Suprapubic skin (tissue), 4 donors: ENCODE measurements at regions not wholly inside any gene's neighbourhood (a gene's known extent, or its start where the extent isn't known, plus 50 kb on each side); places are given as distances from the start of the nearest gene placed in this dataset.

Experiments used
- DNase-seq, 2 donors: peaks; one replicate each; pipeline ENCODE4 v3.0.0-alpha.2; 2019; ENCODE audit warnings: low spot score in 2 of 2
- H3K27ac ChIP-seq: fragments of 200-600 bp; sonication (generic); one replicate; pipeline ENCODE4 v1.5.1; 2019
- H3K27me3 ChIP-seq: fragments of 200-600 bp; sonication (generic); one replicate; pipeline ENCODE4 v1.5.1; 2019
- H3K36me3 ChIP-seq: fragments of 200-600 bp; sonication (generic); one replicate; pipeline ENCODE4 v1.5.1; 2019
- H3K4me1 ChIP-seq: fragments of 200-600 bp; sonication (generic); one replicate; pipeline ENCODE4 v1.5.1; 2019
- H3K4me3 ChIP-seq: fragments of 200-600 bp; sonication (generic); one replicate; pipeline ENCODE4 v1.5.1; 2019; ENCODE audit warnings: mild to moderate bottlenecking
- H3K9me3 ChIP-seq: fragments of 200-600 bp; sonication (generic); one replicate; pipeline ENCODE4 v1.5.1; 2019
- EP300 ChIP-seq: sonication (generic); formaldehyde crosslinking; IDR thresholded peaks from one replicate; pipeline ENCODE4 v1.6.1; 2017; ENCODE audit warnings: antibody characterized with exemption
- POLR2A ChIP-seq, 2 donors: fragments of 450-650 bp; IDR thresholded peaks; one replicate each; pipeline ENCODE4 v1.6.1; 2017; ENCODE audit warnings: antibody characterized with exemption in 2 of 2, mild to moderate bottlenecking in 2 of 2, moderate library complexity in 2 of 2
- POLR2AphosphoS5 ChIP-seq, 3 donors: sonication (generic); formaldehyde crosslinking; IDR thresholded peaks; one replicate each; pipeline ENCODE4 v1.6.1; 2017; ENCODE audit warnings: antibody characterized with exemption in 3 of 3
- WGBS: methylation state at CpG from one replicate; pipeline ENCODE4 v1.1.5; 2018; 5-methylcytosine and 5-hydroxymethylcytosine counted together
- TF ChIP-seq, protein P1 (sequence below), 2 donors: fragments of 200-600 bp in 1 of 2; fragments of 450-650 bp in 1 of 2; sonication (generic) in 1 of 2; IDR thresholded peaks; one replicate each; pipeline ENCODE4 v1.5.1; 2016 to 2019; ENCODE audit warnings: antibody characterized with exemption in 2 of 2, mild to moderate bottlenecking in 1 of 2, moderate library complexity in 1 of 2

DNA sequence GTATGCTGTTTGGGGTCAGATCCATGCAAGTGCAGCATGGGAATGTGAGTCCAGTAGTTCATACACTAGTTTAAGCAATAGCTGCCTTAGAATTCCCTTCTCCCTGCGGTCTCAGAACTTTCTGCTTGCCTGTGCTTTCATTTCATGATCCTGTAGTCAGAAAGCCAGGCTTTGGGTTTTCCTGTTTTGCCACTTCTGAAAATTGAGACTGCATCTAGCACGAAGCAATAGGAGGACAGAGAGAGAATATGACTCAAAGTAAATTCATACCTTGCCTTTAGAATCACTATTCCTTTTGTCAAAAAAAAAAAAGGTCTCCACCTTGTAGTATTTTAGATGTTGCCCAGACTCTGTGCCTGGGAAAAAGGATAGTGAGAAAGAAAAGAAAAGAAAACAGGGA lies 161.2 kb upstream of the SNX7 start:
- TF ChIP-seq POLR2A (IDR thresholded peaks at IDR 0.05) (no peak), EP300 (no peak), POLR2AphosphoS5 (IDR thresholded peaks at IDR 0.05) (no peak)
- TF ChIP-seq, protein P1, sequence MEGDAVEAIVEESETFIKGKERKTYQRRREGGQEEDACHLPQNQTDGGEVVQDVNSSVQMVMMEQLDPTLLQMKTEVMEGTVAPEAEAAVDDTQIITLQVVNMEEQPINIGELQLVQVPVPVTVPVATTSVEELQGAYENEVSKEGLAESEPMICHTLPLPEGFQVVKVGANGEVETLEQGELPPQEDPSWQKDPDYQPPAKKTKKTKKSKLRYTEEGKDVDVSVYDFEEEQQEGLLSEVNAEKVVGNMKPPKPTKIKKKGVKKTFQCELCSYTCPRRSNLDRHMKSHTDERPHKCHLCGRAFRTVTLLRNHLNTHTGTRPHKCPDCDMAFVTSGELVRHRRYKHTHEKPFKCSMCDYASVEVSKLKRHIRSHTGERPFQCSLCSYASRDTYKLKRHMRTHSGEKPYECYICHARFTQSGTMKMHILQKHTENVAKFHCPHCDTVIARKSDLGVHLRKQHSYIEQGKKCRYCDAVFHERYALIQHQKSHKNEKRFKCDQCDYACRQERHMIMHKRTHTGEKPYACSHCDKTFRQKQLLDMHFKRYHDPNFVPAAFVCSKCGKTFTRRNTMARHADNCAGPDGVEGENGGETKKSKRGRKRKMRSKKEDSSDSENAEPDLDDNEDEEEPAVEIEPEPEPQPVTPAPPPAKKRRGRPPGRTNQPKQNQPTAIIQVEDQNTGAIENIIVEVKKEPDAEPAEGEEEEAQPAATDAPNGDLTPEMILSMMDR (IDR thresholded peaks at IDR 0.05), result no peak
- H3K4me1 ChIP-seq, result no peaks in the 10 kb centered on the region
- no peaks in the 10 kb centered on the region for H3K27me3 ChIP-seq
- H3K4me3 ChIP-seq, result no peak overlapping the region
- WGBS, result 76% methylated on average over 2 of the region's 2 CpGs
- H3K9me3 ChIP-seq, result no peaks in the 10 kb centered on the region
- H3K27ac ChIP-seq, result no peak overlapping the region
- no peaks in the 10 kb centered on the region for H3K36me3 ChIP-seq
- no peak for DNase-seq

DNA sequence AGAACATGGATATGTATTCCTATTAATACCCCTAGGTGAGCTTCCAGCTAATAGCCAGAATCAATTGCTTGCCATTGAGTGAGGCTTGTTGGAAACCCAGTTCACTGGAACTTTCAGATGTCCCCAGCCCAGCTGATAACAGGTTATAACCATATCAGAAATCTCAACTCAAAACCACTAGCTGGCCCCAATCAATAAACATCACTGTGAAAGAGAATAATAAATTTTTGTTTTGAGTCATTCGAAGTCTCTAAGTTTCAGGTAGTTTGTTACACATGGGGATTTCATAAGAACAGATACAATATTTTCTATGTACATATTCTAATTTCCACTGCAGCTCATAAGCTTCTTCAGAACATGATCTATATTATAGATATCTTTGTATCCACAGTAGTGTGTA lies 162.9 kb upstream of the SNX7 start:
- H3K27ac ChIP-seq, result no peak overlapping the region
- H3K4me3 ChIP-seq, result no peak overlapping the region
- H3K36me3 ChIP-seq, result no peaks in the 10 kb centered on the region
- H3K27me3 ChIP-seq, result no peaks in the 10 kb centered on the region
- no peak for DNase-seq
- 97% methylated on average over 1 of the region's 1 CpG for WGBS
- no peaks in the 10 kb centered on the region for H3K9me3 ChIP-seq
- TF ChIP-seq POLR2AphosphoS5 (IDR thresholded peaks at IDR 0.05) (no peak), EP300 (no peak)
- TF ChIP-seq, protein P1 (IDR thresholded peaks at IDR 0.05), result no peak
- no peaks in the 10 kb centered on the region for H3K4me1 ChIP-seq

DNA sequence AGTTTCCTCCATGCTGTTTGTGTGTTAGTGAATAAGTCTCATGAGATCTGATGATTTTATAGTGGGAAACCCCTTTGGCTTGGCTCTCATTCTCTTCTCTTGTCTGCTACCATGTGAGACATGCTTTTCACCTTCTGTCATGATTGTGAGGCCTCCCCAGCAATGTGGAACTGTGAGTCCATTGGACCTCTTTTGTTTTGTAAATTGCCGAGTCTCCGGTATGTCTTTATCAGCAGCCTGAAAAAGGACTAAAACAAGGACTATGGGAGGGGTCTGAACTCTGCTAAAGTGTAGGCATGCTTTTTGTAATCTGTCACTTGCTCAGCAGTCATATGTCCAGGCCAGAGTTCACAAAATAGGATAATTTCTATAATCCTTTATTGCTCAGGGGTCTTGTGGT lies 164.0 kb upstream of the SNX7 start:
- H3K36me3 ChIP-seq, result no peaks in the 10 kb centered on the region
- no peak overlapping the region for H3K4me3 ChIP-seq
- TF ChIP-seq EP300, result no peak
- no peak for TF ChIP-seq POLR2AphosphoS5 (IDR thresholded peaks at IDR 0.05)
- no peak for TF ChIP-seq POLR2A (IDR thresholded peaks at IDR 0.05)
- TF ChIP-seq, protein P1 (IDR thresholded peaks at IDR 0.05), result no peak
- WGBS, result 92% methylated on average over 2 of the region's 2 CpGs
- H3K9me3 ChIP-seq, result no peaks in the 10 kb centered on the region
- DNase-seq, result no peak
- H3K4me1 ChIP-seq, result no peaks in the 10 kb centered on the region
- no peak overlapping the region for H3K27ac ChIP-seq
- no peaks in the 10 kb centered on the region for H3K27me3 ChIP-seq

DNA sequence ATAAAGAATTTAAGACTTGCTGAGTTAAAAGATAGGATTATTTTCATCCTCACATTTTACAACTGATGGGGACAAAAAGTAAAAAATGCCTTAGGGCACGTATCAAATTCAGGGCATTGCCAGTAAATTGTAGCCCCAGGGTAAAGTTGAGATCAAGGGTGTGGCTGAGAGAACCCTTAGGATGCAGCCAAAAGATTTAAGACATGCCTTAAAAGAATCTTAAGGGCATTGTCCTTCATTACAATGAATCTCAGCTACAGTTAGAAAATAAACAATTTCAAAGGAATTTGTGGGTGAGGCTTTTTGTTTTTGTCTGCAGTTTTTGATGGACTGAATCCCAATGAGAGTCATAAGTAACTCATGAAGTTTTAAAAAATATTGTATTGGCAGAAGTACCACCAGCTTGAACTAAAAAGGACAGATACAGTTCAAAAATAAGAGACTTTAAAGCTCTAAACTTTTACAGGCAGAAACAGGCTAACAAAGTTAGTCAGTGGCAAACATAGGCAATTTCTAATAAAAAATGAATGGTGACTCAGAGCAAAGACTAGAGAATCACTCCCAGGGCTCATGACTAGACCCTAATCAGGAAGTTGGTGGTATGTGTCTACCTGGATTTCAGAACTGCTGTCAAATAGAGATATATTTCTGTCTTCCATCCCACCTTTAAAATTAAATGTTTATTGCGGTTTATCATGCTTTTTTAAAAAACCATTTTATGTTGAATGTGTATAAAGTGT lies 165.1 kb upstream of the SNX7 start:
- no peak for DNase-seq
- Histone ChIP-seq H3K27me3 (no peaks in the 10 kb centered on the region), H3K27ac (no peak overlapping the region), H3K4me1 (no peaks in the 10 kb centered on the region), H3K4me3 (no peak overlapping the region), H3K9me3 (no peaks in the 10 kb centered on the region), H3K36me3 (no peaks in the 10 kb centered on the region)
- WGBS, result 63% methylated on average over 2 of the region's 2 CpGs
- TF ChIP-seq EP300, result no peak
- TF ChIP-seq, protein P1 (IDR thresholded peaks at IDR 0.05), result no peak
- no peak for TF ChIP-seq POLR2AphosphoS5 (IDR thresholded peaks at IDR 0.05)
- TF ChIP-seq POLR2A (IDR thresholded peaks at IDR 0.05), result no peak

DNA sequence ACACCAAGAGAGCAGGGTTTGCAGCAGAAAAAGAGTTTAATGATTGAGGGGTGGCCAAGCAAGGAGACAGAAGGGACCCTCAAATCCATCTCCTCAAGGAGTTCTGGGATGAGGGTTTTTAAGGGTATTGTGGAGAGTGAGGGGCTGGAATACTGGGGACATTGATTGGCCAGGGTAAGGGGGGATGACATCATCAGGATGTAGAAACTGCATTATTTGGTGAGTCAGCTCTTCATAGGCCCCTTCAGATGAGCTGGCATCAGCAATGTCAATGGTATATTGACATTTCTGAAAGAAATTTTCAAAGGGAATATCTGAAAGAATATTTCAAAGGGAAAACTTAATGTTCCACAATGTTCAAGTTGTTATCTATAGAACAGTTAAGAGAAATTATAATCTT lies 168.1 kb upstream of the SNX7 start:
- no peaks in the 10 kb centered on the region for H3K4me1 ChIP-seq
- no peak for DNase-seq
- no peak overlapping the region for H3K27ac ChIP-seq
- no peaks in the 10 kb centered on the region for H3K27me3 ChIP-seq
- no peaks in the 10 kb centered on the region for H3K9me3 ChIP-seq
- TF ChIP-seq POLR2AphosphoS5 (IDR thresholded peaks at IDR 0.05), result no peak
- TF ChIP-seq, protein P1 (IDR thresholded peaks at IDR 0.05), result no peak
- TF ChIP-seq POLR2A (IDR thresholded peaks at IDR 0.05), result no peak
- TF ChIP-seq EP300, result no peak
- H3K36me3 ChIP-seq, result no peaks in the 10 kb centered on the region
- H3K4me3 ChIP-seq, result no peak overlapping the region
